GM23338 (cell line): ENCODE measurements at regions not wholly inside any gene's neighbourhood (a gene's known extent, or its start where the extent isn't known, plus 50 kb on each side); places are given as distances from the start of the nearest gene placed in this dataset.

Source experiments
- ATAC-seq: fragments of 200-7000 bp; cut with Tn5 transposase; 3 replicates; pipeline ENCODE4 v1.9.1; 2020
- DNase-seq: peaks from one replicate; pipeline ENCODE4 v3.0.0-alpha.2; 2015; ENCODE audit warnings: low spot score
- H2AFZ ChIP-seq: fragments of 200-600 bp; sonication (generic); 2 replicates; pipeline ENCODE4 v1.8.0; 2016; ENCODE audit warnings: antibody characterized with exemption, mild to moderate bottlenecking, moderate library complexity
- H3F3A ChIP-seq: fragments of 200-600 bp; sonication (generic); replicated peaks from 2 replicates; pipeline ENCODE4 v1.8.0; 2017; ENCODE audit warnings: antibody characterized with exemption, mixed run types, low read depth
- H3K27ac ChIP-seq: fragments of 200-600 bp; sonication (generic); 2 replicates; pipeline ENCODE4 v1.6.1; 2016; ENCODE audit warnings: low read depth
- H3K27me3 ChIP-seq: fragments of 200-600 bp; sonication (generic); 2 replicates; pipeline ENCODE4 v1.8.0; 2016; ENCODE audit warnings: mild to moderate bottlenecking, mixed run types, moderate library complexity; ENCODE audit not compliant: insufficient read depth
- H3K36me3 ChIP-seq: fragments of 200-600 bp; sonication (generic); 2 replicates; pipeline ENCODE4 v1.8.0; 2016; ENCODE audit warnings: mild to moderate bottlenecking; ENCODE audit not compliant: insufficient read depth
- H3K4me1 ChIP-seq: fragments of 200-600 bp; sonication (generic); 2 replicates; pipeline ENCODE4 v1.8.0; 2016; ENCODE audit warnings: mild to moderate bottlenecking, moderate library complexity; ENCODE audit not compliant: insufficient read depth
- H3K4me2 ChIP-seq: fragments of 200-600 bp; sonication (generic); 2 replicates; pipeline ENCODE4 v1.7.1; 2017; ENCODE audit warnings: mixed run types
- H3K4me3 ChIP-seq: fragments of 200-600 bp; sonication (generic); 2 replicates; pipeline ENCODE4 v1.6.1; 2016; ENCODE audit warnings: mixed run types
- H3K79me2 ChIP-seq: fragments of 200-600 bp; sonication (generic); replicated peaks from 2 replicates; pipeline ENCODE4 v1.8.0; 2017; ENCODE audit warnings: mild to moderate bottlenecking; ENCODE audit not compliant: insufficient read depth
- H3K9me2 ChIP-seq: fragments of 200-600 bp; sonication (generic); 2 replicates; pipeline ENCODE4 v1.8.0; 2017; ENCODE audit not compliant: insufficient read depth
- H4K20me1 ChIP-seq: fragments of 200-600 bp; sonication (generic); replicated peaks from 2 replicates; pipeline ENCODE4 v1.8.0; 2017; ENCODE audit warnings: mild to moderate bottlenecking; ENCODE audit not compliant: insufficient read depth
- H3K27ac Mint-ChIP-seq: 2 replicates; pipeline ENCODE4 v1.8.0; 2020; ENCODE audit warnings: inconsistent platforms, mild to moderate bottlenecking, moderate library complexity, mixed read lengths
- H3K27me3 Mint-ChIP-seq: 3 replicates; pipeline ENCODE4 v1.8.0; 2022; ENCODE audit warnings: low read depth, mild to moderate bottlenecking, moderate library complexity, mixed read lengths, inconsistent platforms; ENCODE audit not compliant: insufficient read depth, poor library complexity
- H3K36me3 Mint-ChIP-seq: 3 replicates; pipeline ENCODE4 v1.8.0; 2021; ENCODE audit warnings: low read depth, mild to moderate bottlenecking, inconsistent platforms, moderate library complexity, mixed read lengths
- H3K4me1 Mint-ChIP-seq: 3 replicates; pipeline ENCODE4 v1.8.0; 2020; ENCODE audit warnings: mild to moderate bottlenecking, inconsistent platforms, mixed read lengths
- H3K4me3 Mint-ChIP-seq: 3 replicates; pipeline ENCODE4 v1.8.0; 2021; ENCODE audit warnings: moderate library complexity, mild to moderate bottlenecking, inconsistent platforms, mixed read lengths
- H3K9me3 Mint-ChIP-seq: 3 replicates; pipeline ENCODE4 v1.8.0; 2020; ENCODE audit warnings: moderate library complexity, mild to moderate bottlenecking, inconsistent platforms, mixed read lengths
- CREB1 ChIP-seq: fragments of 250-450 bp; sonication (Bioruptor Pico); IDR thresholded peaks from 2 replicates; pipeline ENCODE4 v1.5.0; 2020; ENCODE audit warnings: low read depth, mild to moderate bottlenecking, moderate library complexity
- JUNB ChIP-seq: IDR thresholded peaks from one replicate; pipeline ENCODE4 v1.6.1; 2016; ENCODE audit warnings: antibody characterized with exemption; ENCODE audit not compliant: unreplicated experiment
- POLR2AphosphoS5 ChIP-seq: IDR thresholded peaks from 2 replicates; pipeline ENCODE4 v1.6.1; 2016; ENCODE audit warnings: antibody characterized with exemption, low read depth
- ZNF114 ChIP-seq: fragments of 250-450 bp; sonication (Bioruptor Pico); IDR thresholded peaks from 2 replicates; pipeline ENCODE4 v1.5.0; 2020; ENCODE audit warnings: mild to moderate bottlenecking, moderate library complexity
- ZNF331 ChIP-seq: fragments of 250-450 bp; sonication (Bioruptor Pico); IDR thresholded peaks from 2 replicates; pipeline ENCODE4 v1.5.0; 2020; ENCODE audit warnings: low read depth, mild to moderate bottlenecking, moderate library complexity
- TF ChIP-seq, protein P1 (sequence below): fragments of 250-450 bp; sonication (Bioruptor Pico); IDR thresholded peaks from 2 replicates; pipeline ENCODE4 v1.5.0; 2020; ENCODE audit warnings: mild to moderate bottlenecking, moderate library complexity
- TF ChIP-seq, protein P2 (sequence below), 2 experiments: fragments of 200-600 bp in 1 of 2; sonication (generic) in 1 of 2; conservative IDR thresholded peaks; 2 replicates each; pipeline versions ENCODE4 v1.5.1 to v1.6.1; 2016 to 2017; ENCODE audit warnings: antibody characterized with exemption in 2 of 2, low read depth in 2 of 2, mild to moderate bottlenecking in 2 of 2, moderate library complexity in 1 of 2

DNA sequence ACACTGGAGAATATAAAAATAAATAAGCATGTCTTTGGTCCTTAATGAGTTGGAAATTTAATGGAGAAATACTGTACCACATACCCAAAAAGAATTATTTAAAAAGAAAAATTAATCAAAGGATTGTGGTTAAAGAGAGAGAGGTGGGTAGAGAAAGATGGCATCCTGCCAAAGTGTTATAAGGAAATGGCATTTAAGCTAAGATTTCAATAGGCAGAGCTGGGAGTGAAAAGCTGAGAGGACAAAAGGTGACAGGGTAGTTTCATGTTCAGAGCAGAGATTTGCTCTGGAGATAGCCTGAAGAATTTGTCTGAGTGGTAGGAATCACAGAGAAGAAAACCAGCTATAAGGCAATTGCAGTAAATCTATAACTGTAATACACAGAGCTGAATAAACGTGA is 181.0 kb downstream of the SI start (continued):
- TF ChIP-seq, protein P1, sequence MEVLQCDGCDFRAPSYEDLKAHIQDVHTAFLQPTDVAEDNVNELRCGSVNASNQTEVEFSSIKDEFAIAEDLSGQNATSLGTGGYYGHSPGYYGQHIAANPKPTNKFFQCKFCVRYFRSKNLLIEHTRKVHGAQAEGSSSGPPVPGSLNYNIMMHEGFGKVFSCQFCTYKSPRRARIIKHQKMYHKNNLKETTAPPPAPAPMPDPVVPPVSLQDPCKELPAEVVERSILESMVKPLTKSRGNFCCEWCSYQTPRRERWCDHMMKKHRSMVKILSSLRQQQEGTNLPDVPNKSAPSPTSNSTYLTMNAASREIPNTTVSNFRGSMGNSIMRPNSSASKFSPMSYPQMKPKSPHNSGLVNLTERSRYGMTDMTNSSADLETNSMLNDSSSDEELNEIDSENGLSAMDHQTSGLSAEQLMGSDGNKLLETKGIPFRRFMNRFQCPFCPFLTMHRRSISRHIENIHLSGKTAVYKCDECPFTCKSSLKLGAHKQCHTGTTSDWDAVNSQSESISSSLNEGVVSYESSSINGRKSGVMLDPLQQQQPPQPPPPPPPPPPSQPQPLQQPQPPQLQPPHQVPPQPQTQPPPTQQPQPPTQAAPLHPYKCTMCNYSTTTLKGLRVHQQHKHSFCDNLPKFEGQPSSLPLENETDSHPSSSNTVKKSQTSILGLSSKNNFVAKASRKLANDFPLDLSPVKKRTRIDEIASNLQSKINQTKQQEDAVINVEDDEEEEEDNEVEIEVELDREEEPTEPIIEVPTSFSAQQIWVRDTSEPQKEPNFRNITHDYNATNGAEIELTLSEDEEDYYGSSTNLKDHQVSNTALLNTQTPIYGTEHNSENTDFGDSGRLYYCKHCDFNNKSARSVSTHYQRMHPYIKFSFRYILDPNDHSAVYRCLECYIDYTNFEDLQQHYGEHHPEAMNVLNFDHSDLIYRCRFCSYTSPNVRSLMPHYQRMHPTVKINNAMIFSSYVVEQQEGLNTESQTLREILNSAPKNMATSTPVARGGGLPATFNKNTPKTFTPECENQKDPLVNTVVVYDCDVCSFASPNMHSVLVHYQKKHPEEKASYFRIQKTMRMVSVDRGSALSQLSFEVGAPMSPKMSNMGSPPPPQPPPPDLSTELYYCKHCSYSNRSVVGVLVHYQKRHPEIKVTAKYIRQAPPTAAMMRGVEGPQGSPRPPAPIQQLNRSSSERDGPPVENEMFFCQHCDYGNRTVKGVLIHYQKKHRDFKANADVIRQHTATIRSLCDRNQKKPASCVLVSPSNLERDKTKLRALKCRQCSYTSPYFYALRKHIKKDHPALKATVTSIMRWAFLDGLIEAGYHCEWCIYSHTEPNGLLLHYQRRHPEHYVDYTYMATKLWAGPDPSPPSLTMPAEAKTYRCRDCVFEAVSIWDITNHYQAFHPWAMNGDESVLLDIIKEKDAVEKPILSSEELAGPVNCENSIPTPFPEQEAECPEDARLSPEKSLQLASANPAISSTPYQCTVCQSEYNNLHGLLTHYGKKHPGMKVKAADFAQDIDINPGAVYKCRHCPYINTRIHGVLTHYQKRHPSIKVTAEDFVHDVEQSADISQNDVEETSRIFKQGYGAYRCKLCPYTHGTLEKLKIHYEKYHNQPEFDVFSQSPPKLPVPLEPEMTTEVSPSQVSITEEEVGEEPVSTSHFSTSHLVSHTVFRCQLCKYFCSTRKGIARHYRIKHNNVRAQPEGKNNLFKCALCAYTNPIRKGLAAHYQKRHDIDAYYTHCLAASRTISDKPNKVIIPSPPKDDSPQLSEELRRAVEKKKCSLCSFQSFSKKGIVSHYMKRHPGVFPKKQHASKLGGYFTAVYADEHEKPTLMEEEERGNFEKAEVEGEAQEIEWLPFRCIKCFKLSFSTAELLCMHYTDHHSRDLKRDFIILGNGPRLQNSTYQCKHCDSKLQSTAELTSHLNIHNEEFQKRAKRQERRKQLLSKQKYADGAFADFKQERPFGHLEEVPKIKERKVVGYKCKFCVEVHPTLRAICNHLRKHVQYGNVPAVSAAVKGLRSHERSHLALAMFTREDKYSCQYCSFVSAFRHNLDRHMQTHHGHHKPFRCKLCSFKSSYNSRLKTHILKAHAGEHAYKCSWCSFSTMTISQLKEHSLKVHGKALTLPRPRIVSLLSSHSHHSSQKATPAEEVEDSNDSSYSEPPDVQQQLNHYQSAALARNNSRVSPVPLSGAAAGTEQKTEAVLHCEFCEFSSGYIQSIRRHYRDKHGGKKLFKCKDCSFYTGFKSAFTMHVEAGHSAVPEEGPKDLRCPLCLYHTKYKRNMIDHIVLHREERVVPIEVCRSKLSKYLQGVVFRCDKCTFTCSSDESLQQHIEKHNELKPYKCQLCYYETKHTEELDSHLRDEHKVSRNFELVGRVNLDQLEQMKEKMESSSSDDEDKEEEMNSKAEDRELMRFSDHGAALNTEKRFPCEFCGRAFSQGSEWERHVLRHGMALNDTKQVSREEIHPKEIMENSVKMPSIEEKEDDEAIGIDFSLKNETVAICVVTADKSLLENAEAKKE, result no peak
- TF ChIP-seq, protein P2, sequence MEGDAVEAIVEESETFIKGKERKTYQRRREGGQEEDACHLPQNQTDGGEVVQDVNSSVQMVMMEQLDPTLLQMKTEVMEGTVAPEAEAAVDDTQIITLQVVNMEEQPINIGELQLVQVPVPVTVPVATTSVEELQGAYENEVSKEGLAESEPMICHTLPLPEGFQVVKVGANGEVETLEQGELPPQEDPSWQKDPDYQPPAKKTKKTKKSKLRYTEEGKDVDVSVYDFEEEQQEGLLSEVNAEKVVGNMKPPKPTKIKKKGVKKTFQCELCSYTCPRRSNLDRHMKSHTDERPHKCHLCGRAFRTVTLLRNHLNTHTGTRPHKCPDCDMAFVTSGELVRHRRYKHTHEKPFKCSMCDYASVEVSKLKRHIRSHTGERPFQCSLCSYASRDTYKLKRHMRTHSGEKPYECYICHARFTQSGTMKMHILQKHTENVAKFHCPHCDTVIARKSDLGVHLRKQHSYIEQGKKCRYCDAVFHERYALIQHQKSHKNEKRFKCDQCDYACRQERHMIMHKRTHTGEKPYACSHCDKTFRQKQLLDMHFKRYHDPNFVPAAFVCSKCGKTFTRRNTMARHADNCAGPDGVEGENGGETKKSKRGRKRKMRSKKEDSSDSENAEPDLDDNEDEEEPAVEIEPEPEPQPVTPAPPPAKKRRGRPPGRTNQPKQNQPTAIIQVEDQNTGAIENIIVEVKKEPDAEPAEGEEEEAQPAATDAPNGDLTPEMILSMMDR (conservative IDR thresholded peaks at IDR 0.05; ENCODE audit: low read depth in 2 of 2), result no peak
- TF ChIP-seq JUNB, result no peak
- no peak for TF ChIP-seq ZNF331 (CRISPR knock-in tag)
- no peak for TF ChIP-seq ZNF114 (CRISPR knock-in tag)

DNA sequence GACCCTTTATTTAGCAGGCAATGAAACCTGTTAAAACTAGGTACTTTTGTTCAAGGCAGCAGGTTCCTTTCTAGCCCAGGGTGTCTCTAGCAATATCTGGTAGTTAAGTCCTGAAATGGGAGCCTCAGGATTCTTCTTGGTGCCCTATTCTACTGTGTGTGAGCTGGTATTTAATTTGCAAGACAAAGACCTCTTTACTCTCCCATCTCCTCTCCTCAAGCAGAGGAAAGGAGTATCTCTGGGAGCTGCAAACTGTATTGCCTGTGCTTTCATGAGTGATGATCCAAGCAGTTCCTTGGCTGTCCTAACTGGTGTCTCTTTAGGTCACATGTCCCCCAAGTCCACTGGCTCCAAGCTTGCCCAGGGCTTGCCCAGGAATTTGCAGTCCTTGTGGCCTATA is 188.2 kb downstream of the SI start:
- ATAC-seq, result peak; percentile 73
- Histone ChIP-seq H3K36me3 (no peaks in the 10 kb centered on the region), H3F3A (no peaks in the 10 kb centered on the region), H3K9me2 (0 out of 2 replicates have a peak, but pooled peaks cover 3% of the 10 kb centered on the region), H3K4me2 (peak overlapping the region; percentile 46; the same call in 1 of the 2 replicates), H3K4me1 (peaks cover 6% of the 10 kb centered on the region; the same call in 1 of the 2 replicates), H2AFZ (peak overlapping the region; percentile 94; the same call in 1 of the 2 replicates), H3K4me3 (no peak overlapping the region), H4K20me1 (no peaks in the 10 kb centered on the region), H3K79me2 (no peaks in the 10 kb centered on the region), H3K27ac (no peak overlapping the region), H3K27me3 (no peaks in the 10 kb centered on the region)
- H3K27ac Mint-ChIP-seq, result no peak overlapping the region
- H3K9me3 Mint-ChIP-seq, result peaks cover 6% of the 10 kb centered on the region
- no peak overlapping the region for H3K4me3 Mint-ChIP-seq
- peaks cover 2% of the 10 kb centered on the region; the same call in 2 of the 3 replicates for H3K36me3 Mint-ChIP-seq
- H3K27me3 Mint-ChIP-seq, result peaks cover 3% of the 10 kb centered on the region
- H3K4me1 Mint-ChIP-seq, result peaks cover 13% of the 10 kb centered on the region
- DNase-seq, result peak; percentile 8
- TF ChIP-seq, protein P2 (conservative IDR thresholded peaks at IDR 0.05; ENCODE audit: low read depth in 2 of 2), result no peak
- TF ChIP-seq POLR2AphosphoS5, result no peak
- TF ChIP-seq CREB1 (CRISPR knock-in tag), result no peak
- TF ChIP-seq JUNB, result no peak
